ENCODE measurements at regions not wholly inside any gene's neighbourhood (a gene's known extent, or its start where the extent isn't known, plus 50 kb on each side); places are given as distances from the start of the nearest gene placed in this dataset.
"Not testable (repeated sequence)": the region's sequence is repeated elsewhere in the genome, so short reads cannot be mapped to it uniquely, and the experiment has no call there.

GRCh38 chr6:37091586-37091985 lies 78.4 kb upstream of the PIM1 start:
- TF ChIP-seq POLR2A (IDR thresholded peaks at IDR 0.05) = not testable (repeated sequence)
- TF ChIP-seq, protein P1, sequence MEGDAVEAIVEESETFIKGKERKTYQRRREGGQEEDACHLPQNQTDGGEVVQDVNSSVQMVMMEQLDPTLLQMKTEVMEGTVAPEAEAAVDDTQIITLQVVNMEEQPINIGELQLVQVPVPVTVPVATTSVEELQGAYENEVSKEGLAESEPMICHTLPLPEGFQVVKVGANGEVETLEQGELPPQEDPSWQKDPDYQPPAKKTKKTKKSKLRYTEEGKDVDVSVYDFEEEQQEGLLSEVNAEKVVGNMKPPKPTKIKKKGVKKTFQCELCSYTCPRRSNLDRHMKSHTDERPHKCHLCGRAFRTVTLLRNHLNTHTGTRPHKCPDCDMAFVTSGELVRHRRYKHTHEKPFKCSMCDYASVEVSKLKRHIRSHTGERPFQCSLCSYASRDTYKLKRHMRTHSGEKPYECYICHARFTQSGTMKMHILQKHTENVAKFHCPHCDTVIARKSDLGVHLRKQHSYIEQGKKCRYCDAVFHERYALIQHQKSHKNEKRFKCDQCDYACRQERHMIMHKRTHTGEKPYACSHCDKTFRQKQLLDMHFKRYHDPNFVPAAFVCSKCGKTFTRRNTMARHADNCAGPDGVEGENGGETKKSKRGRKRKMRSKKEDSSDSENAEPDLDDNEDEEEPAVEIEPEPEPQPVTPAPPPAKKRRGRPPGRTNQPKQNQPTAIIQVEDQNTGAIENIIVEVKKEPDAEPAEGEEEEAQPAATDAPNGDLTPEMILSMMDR (IDR thresholded peaks at IDR 0.05) = not testable (repeated sequence)

All from testis (tissue), 2 donors.